ENCODE measurements at regions not wholly inside any gene's neighbourhood (a gene's known extent, or its start where the extent isn't known, plus 50 kb on each side); places are given as distances from the start of the nearest gene placed in this dataset.

GRCh38 chr12:65689508-65689907, 134.8 kb upstream of the HMGA2 start:
- DNase-seq (ENCODE audit: extremely low spot score in 2 of 2) = no peak
- H3K4me1 ChIP-seq = no peaks in the 10 kb centered on the region
- TF ChIP-seq, protein P1, sequence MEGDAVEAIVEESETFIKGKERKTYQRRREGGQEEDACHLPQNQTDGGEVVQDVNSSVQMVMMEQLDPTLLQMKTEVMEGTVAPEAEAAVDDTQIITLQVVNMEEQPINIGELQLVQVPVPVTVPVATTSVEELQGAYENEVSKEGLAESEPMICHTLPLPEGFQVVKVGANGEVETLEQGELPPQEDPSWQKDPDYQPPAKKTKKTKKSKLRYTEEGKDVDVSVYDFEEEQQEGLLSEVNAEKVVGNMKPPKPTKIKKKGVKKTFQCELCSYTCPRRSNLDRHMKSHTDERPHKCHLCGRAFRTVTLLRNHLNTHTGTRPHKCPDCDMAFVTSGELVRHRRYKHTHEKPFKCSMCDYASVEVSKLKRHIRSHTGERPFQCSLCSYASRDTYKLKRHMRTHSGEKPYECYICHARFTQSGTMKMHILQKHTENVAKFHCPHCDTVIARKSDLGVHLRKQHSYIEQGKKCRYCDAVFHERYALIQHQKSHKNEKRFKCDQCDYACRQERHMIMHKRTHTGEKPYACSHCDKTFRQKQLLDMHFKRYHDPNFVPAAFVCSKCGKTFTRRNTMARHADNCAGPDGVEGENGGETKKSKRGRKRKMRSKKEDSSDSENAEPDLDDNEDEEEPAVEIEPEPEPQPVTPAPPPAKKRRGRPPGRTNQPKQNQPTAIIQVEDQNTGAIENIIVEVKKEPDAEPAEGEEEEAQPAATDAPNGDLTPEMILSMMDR (IDR thresholded peaks at IDR 0.05) = no peak
- no peak for TF ChIP-seq POLR2A (IDR thresholded peaks at IDR 0.05)
- TF ChIP-seq POLR2AphosphoS5 (IDR thresholded peaks at IDR 0.05; ENCODE audit: insufficient read depth in 1 of 2, low read depth in 1 of 2) = no peak

GRCh38 chr12:65690477-65690876, 133.8 kb upstream of the HMGA2 start:
- DNase-seq (ENCODE audit: extremely low spot score in 2 of 2) = no peak
- Histone ChIP-seq H3K4me1 (no peaks in the 10 kb centered on the region), H3K36me3 (no peaks in the 10 kb centered on the region), H3K4me3 (no peak overlapping the region), H3K27ac (no peak overlapping the region), H3K27me3 (no peaks in the 10 kb centered on the region), H3K9me3 (no peaks in the 10 kb centered on the region)
- intact Hi-C loops (cut with DNase I) = no loop called here
- TF ChIP-seq POLR2AphosphoS5 (IDR thresholded peaks at IDR 0.05; ENCODE audit: insufficient read depth in 1 of 2, low read depth in 1 of 2) (no peak), POLR2A (IDR thresholded peaks at IDR 0.05) (no peak)
- TF ChIP-seq, protein P1 (IDR thresholded peaks at IDR 0.05) = no peak

More at GRCh38 chr12:65689508-65689907, 134.8 kb upstream of the HMGA2 start:
- intact Hi-C loops (cut with DNase I) = no loop called here
- Histone ChIP-seq H3K4me3 (no peak overlapping the region), H3K36me3 (no peaks in the 10 kb centered on the region), H3K27me3 (no peaks in the 10 kb centered on the region), H3K9me3 (no peaks in the 10 kb centered on the region), H3K27ac (no peak overlapping the region)

DNA sequence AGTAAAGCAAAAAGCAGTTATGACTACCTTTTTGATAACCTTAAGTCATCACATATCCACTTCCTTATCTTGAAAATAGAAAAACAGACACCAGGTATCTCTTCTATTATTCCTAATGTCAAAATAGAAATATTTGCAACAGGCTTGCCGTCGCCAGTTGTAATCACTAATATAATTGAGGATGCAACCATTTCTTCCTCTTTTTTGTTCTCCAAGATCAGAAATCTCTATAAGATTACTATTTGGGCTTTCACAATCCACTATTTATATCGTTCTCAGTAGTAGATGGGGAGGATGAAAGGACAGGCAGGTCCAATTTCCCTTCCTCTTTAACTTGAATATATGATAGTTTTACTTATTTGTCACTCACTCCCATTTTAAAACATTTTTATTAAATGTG, 130.2 kb upstream of the HMGA2 start:
- no peak for TF ChIP-seq POLR2AphosphoS5 (IDR thresholded peaks at IDR 0.05; ENCODE audit: insufficient read depth in 1 of 2, low read depth in 1 of 2)
- TF ChIP-seq, protein P1 (IDR thresholded peaks at IDR 0.05) = no peak
- TF ChIP-seq POLR2A (IDR thresholded peaks at IDR 0.05) = no peak
- H3K4me3 ChIP-seq = no peak overlapping the region
- H3K4me1 ChIP-seq = no peaks in the 10 kb centered on the region
- no peaks in the 10 kb centered on the region for H3K9me3 ChIP-seq
- no peak for DNase-seq (ENCODE audit: extremely low spot score in 2 of 2)
- no peaks in the 10 kb centered on the region for H3K27me3 ChIP-seq
- intact Hi-C loops (cut with DNase I) = no loop called here
- H3K27ac ChIP-seq = no peak overlapping the region
- H3K36me3 ChIP-seq = no peaks in the 10 kb centered on the region

DNA sequence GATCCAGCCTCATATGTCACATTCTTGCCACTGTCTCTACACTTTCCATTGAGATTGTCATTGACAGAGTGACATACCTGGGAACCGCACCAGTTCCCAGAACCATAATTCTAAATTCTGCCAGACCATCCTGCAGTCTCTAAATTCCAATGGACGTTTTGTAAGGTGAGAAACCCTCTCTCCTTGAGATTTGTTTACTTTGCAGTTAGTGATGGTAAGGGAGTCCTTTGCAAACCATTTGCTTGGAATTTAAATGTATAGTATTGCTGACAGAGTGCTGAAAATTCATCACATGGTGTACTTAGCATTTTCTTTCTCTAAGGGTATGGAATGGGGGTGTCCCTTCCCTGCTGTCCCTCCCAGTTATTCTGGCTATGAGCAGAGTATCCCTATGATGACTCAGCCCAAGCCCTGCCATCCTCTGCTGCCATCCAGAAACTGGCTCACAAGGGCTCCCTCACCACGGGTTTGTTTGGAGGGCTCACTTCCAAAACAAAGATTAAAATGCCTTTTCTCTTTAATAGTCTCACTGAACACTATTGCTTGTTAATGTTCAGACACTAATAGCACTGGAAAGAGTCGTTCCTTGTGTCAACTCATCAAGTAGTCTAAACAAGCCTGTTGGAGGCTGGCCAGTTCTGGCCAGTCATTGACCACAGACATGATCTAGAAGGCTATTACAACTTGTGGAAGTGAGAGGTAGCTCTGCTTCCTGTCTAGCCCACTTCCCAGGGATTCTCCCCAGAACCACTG, 129.0 kb upstream of the HMGA2 start:
- no peak for DNase-seq (ENCODE audit: extremely low spot score in 2 of 2)
- no peaks in the 10 kb centered on the region for H3K36me3 ChIP-seq
- intact Hi-C loops (cut with DNase I) = no loop called here
- no peak overlapping the region for H3K4me3 ChIP-seq
- H3K27ac ChIP-seq = no peak overlapping the region
- TF ChIP-seq POLR2A (IDR thresholded peaks at IDR 0.05) (no peak), POLR2AphosphoS5 (IDR thresholded peaks at IDR 0.05; ENCODE audit: insufficient read depth in 1 of 2, low read depth in 1 of 2) (no peak)
- TF ChIP-seq, protein P1 (IDR thresholded peaks at IDR 0.05) = no peak
- no peaks in the 10 kb centered on the region for H3K9me3 ChIP-seq
- no peaks in the 10 kb centered on the region for H3K4me1 ChIP-seq
- no peaks in the 10 kb centered on the region for H3K27me3 ChIP-seq

DNA sequence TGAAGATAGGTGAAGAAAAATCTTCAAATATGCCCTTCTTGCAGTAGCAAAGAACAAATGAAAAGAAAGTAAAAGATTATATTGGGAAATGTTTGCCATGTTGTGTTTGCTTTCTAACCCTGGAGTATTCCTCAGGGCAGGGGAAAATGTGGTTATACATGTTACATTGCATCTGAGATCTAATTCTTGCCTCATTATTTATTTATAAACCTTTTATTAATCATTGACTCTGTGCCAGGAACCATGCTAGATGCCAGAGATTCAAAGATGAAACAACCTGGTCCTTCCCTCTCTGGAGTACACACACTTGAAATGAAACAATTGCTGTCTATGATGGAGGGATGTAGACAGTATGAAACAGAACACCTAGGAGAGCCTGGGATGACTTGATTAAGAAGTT, 128.1 kb upstream of the HMGA2 start:
- Histone ChIP-seq H3K27ac (no peak overlapping the region), H3K9me3 (no peaks in the 10 kb centered on the region), H3K27me3 (no peaks in the 10 kb centered on the region), H3K4me3 (no peak overlapping the region), H3K4me1 (no peaks in the 10 kb centered on the region), H3K36me3 (no peaks in the 10 kb centered on the region)
- intact Hi-C loops (cut with DNase I) = no loop called here
- DNase-seq (ENCODE audit: extremely low spot score in 2 of 2) = no peak
- TF ChIP-seq POLR2AphosphoS5 (IDR thresholded peaks at IDR 0.05; ENCODE audit: insufficient read depth in 1 of 2, low read depth in 1 of 2) = no peak
- TF ChIP-seq, protein P1 (IDR thresholded peaks at IDR 0.05) = no peak
- no peak for TF ChIP-seq POLR2A (IDR thresholded peaks at IDR 0.05)

All from vagina (tissue), 2 donors.